ENCODE measurements at regions not wholly inside any gene's neighbourhood (a gene's known extent, or its start where the extent isn't known, plus 50 kb on each side); places are given as distances from the start of the nearest gene placed in this dataset.

GRCh38 chr5:100311806-100312205 lies 223.4 kb upstream of the FAM174A start:
- H3K27ac ChIP-seq = no peak overlapping the region
- no peaks in the 10 kb centered on the region for H3K4me1 ChIP-seq
- no peaks in the 10 kb centered on the region for H3K27me3 ChIP-seq
- intact Hi-C loops (cut with DNase I) = no loop called here
- no peak for TF ChIP-seq CTCF (IDR thresholded peaks at IDR 0.05)
- H3K36me3 ChIP-seq = no peaks in the 10 kb centered on the region
- no peak overlapping the region for H3K4me3 ChIP-seq
- no peaks in the 10 kb centered on the region for H3K9me3 ChIP-seq
- ATAC-seq (no peak), DNase-seq (no peak)

- no peaks in the 10 kb centered on the region for H3K36me3 ChIP-seq
- no peaks in the 10 kb centered on the region for H3K27me3 ChIP-seq
- intact Hi-C loops (cut with DNase I) = no loop called here
- DNase-seq (no peak), ATAC-seq (no peak)
- H3K4me1 ChIP-seq = no peaks in the 10 kb centered on the region
- no peak for TF ChIP-seq CTCF (IDR thresholded peaks at IDR 0.05)
- no peaks in the 10 kb centered on the region for H3K9me3 ChIP-seq
- no peak overlapping the region for H3K27ac ChIP-seq
- no peak overlapping the region for H3K4me3 ChIP-seq
Observed at GRCh38 chr5:100306000-100306399, 229.2 kb upstream of the FAM174A start.

- Histone ChIP-seq H3K9me3 (no peaks in the 10 kb centered on the region), H3K4me1 (no peaks in the 10 kb centered on the region), H3K36me3 (no peaks in the 10 kb centered on the region), H3K27ac (no peak overlapping the region), H3K4me3 (no peak overlapping the region), H3K27me3 (no peaks in the 10 kb centered on the region)
- intact Hi-C loops (cut with DNase I) = no loop called here
- ATAC-seq = no peak
- DNase-seq = no peak
- no peak for TF ChIP-seq CTCF (IDR thresholded peaks at IDR 0.05)
Observed at GRCh38 chr5:100303216-100303615, 232.0 kb upstream of the FAM174A start.

GRCh38 chr5:100299261-100299660 lies 235.9 kb upstream of the FAM174A start:
- ATAC-seq (no peak), DNase-seq (no peak)
- no peaks in the 10 kb centered on the region for H3K27me3 ChIP-seq
- intact Hi-C loops (cut with DNase I) = no loop called here
- H3K36me3 ChIP-seq = no peaks in the 10 kb centered on the region
- H3K9me3 ChIP-seq = no peaks in the 10 kb centered on the region
- no peak overlapping the region for H3K27ac ChIP-seq
- no peaks in the 10 kb centered on the region for H3K4me1 ChIP-seq
- TF ChIP-seq CTCF (IDR thresholded peaks at IDR 0.05) = no peak
- no peak overlapping the region for H3K4me3 ChIP-seq

- no peak for DNase-seq
- TF ChIP-seq CTCF (IDR thresholded peaks at IDR 0.05) = no peak
- intact Hi-C loops (cut with DNase I) = no loop called here
Observed at GRCh38 chr5:100276071-100276470, 259.1 kb upstream of the FAM174A start.

GRCh38 chr5:100275631-100276030 lies 259.5 kb upstream of the FAM174A start:
- TF ChIP-seq CTCF (IDR thresholded peaks at IDR 0.05) = no peak
- Histone ChIP-seq H3K27ac (no peak overlapping the region), H3K36me3 (no peaks in the 10 kb centered on the region), H3K27me3 (no peaks in the 10 kb centered on the region), H3K4me3 (no peak overlapping the region), H3K4me1 (no peaks in the 10 kb centered on the region), H3K9me3 (no peaks in the 10 kb centered on the region)
- intact Hi-C loops (cut with DNase I) = no loop called here
- DNase-seq (no peak), ATAC-seq (no peak)

More at GRCh38 chr5:100276071-100276470, 259.1 kb upstream of the FAM174A start:
- Histone ChIP-seq H3K9me3 (no peaks in the 10 kb centered on the region), H3K36me3 (no peaks in the 10 kb centered on the region), H3K27ac (no peak overlapping the region), H3K4me1 (no peaks in the 10 kb centered on the region), H3K4me3 (no peak overlapping the region), H3K27me3 (no peaks in the 10 kb centered on the region)
- no peak for ATAC-seq
